ENCODE measurements at regions not wholly inside any gene's neighbourhood (a gene's known extent, or its start where the extent isn't known, plus 50 kb on each side); places are given as distances from the start of the nearest gene placed in this dataset.

GRCh38 chr5:175805256-175806011 is 65.9 kb upstream of the CPLX2 start:
- Mint-ChIP-seq H3K4me1 (peaks cover 7% of the 10 kb centered on the region), H3K36me3 (no peaks in the 10 kb centered on the region), H3K27ac (no peak overlapping the region), H3K4me3 (no peak overlapping the region), H3K9me3 (no peaks in the 10 kb centered on the region), H3K27me3 (ENCODE audit: low read depth) (peaks cover 55% of the 10 kb centered on the region)
- TF ChIP-seq CTCF (IDR thresholded peaks at IDR 0.05; ENCODE audit: unreplicated experiment): no peak
- no peak for DNase-seq (ENCODE audit: low spot score in 2 of 2, unreplicated experiment in 2 of 2)

GRCh38 chr5:175808711-175809110 is 62.7 kb upstream of the CPLX2 start:
- Mint-ChIP-seq H3K36me3 (no peaks in the 10 kb centered on the region), H3K9me3 (no peaks in the 10 kb centered on the region), H3K27me3 (ENCODE audit: low read depth) (peaks cover 37% of the 10 kb centered on the region), H3K4me3 (no peak overlapping the region), H3K4me1 (peaks cover 7% of the 10 kb centered on the region), H3K27ac (no peak overlapping the region)
- TF ChIP-seq CTCF (IDR thresholded peaks at IDR 0.05; ENCODE audit: unreplicated experiment): no peak
- no peak for DNase-seq (ENCODE audit: low spot score in 2 of 2, unreplicated experiment in 2 of 2)

GRCh38 chr5:175809531-175810121 is 61.8 kb upstream of the CPLX2 start:
- peaks cover 34% of the 10 kb centered on the region for H3K27me3 Mint-ChIP-seq (ENCODE audit: low read depth)
- peaks cover 7% of the 10 kb centered on the region for H3K4me1 Mint-ChIP-seq
- H3K36me3 Mint-ChIP-seq: no peaks in the 10 kb centered on the region
- no peaks in the 10 kb centered on the region for H3K9me3 Mint-ChIP-seq
- no peak for DNase-seq (ENCODE audit: low spot score in 2 of 2, unreplicated experiment in 2 of 2)
- peak overlapping the region; percentile 5 for H3K27ac Mint-ChIP-seq
- no peak overlapping the region for H3K4me3 Mint-ChIP-seq
- TF ChIP-seq CTCF (IDR thresholded peaks at IDR 0.05; ENCODE audit: unreplicated experiment): no peak

DNA sequence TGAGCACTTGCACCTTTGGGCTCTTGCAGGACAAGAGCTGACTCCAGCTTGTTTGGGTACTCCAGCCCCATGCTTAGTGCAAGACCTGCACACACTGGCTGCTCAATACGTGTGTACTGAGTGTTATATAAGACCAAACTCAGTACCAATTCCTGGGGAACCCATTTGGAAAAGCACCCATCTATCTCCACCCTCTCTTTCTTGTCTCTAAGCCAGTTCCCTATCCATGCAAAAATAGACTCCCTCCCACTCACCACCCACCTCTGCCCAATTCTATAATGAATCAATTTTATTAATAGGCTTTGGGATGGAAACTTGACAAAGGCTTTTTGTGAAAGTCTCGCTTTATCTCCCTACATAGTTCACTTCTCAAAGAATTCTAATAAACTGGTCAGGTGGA is 60.9 kb upstream of the CPLX2 start:
- TF ChIP-seq CTCF (IDR thresholded peaks at IDR 0.05; ENCODE audit: unreplicated experiment): no peak
- Mint-ChIP-seq H3K27ac (no peak overlapping the region), H3K4me1 (peaks cover 7% of the 10 kb centered on the region), H3K27me3 (ENCODE audit: low read depth) (peaks cover 27% of the 10 kb centered on the region), H3K36me3 (no peaks in the 10 kb centered on the region), H3K4me3 (no peak overlapping the region), H3K9me3 (no peaks in the 10 kb centered on the region)
- no peak for DNase-seq (ENCODE audit: low spot score in 2 of 2, unreplicated experiment in 2 of 2)

DNA sequence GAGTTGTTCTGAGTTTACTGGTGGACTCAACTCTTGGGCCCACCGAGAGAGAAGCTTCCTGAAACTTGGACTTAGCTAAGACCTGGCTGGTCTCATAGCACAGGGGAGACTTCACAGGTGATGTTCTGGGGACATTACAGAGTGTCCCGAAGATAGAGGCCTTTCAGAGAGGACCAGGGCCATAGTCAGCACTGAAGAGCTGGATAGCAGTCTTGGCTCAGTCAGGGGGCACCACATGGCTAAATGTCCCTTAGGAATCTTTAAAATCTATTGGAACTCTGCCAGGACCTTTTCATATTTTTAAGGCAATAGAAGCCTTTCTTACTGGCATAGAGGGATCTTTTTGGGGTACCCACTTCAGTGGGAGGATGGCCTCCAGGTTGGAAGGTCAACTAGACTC is 59.8 kb upstream of the CPLX2 start:
- Mint-ChIP-seq H3K9me3 (no peaks in the 10 kb centered on the region), H3K4me3 (no peak overlapping the region), H3K27me3 (ENCODE audit: low read depth) (peaks cover 18% of the 10 kb centered on the region), H3K36me3 (no peaks in the 10 kb centered on the region), H3K4me1 (peaks cover 8% of the 10 kb centered on the region), H3K27ac (no peak overlapping the region)
- DNase-seq (ENCODE audit: low spot score in 2 of 2, unreplicated experiment in 2 of 2): no peak
- TF ChIP-seq CTCF (IDR thresholded peaks at IDR 0.05; ENCODE audit: unreplicated experiment): no peak
